Activated naive CD8-positive, alpha-beta T cell treated with anti-CD3 and anti-CD28 coated beads, Interleukin-2, amount 50 U/mL, for 24 hours (primary cell): ENCODE measurements at regions not wholly inside any gene's neighbourhood (a gene's known extent, or its start where the extent isn't known, plus 50 kb on each side); places are given as distances from the start of the nearest gene placed in this dataset.
"Not testable (repeated sequence)": the region's sequence is repeated elsewhere in the genome, so short reads cannot be mapped to it uniquely, and the experiment has no call there.

Experiments used
- ATAC-seq: fragments of 150-1000 bp; cut with Tn5 transposase; one replicate; pipeline ENCODE4 v1.10.0; 2021
- DNase-seq: peaks from one replicate; pipeline ENCODE4 v3.0.0; 2021
- H3K27ac Mint-ChIP-seq: one replicate; pipeline ENCODE4 v1.8.0; 2021; ENCODE audit warnings: mild to moderate bottlenecking, mixed read lengths
- H3K27me3 Mint-ChIP-seq: one replicate; pipeline ENCODE4 v1.8.0; 2021; ENCODE audit warnings: mixed read lengths
- H3K36me3 Mint-ChIP-seq: one replicate; pipeline ENCODE4 v1.8.0; 2021; ENCODE audit warnings: low read depth, mixed read lengths
- H3K4me1 Mint-ChIP-seq: one replicate; pipeline ENCODE4 v1.8.0; 2021; ENCODE audit warnings: mixed read lengths
- H3K4me3 Mint-ChIP-seq: one replicate; pipeline ENCODE4 v1.8.0; 2021; ENCODE audit warnings: mild to moderate bottlenecking, moderate library complexity, mixed read lengths
- H3K9me3 Mint-ChIP-seq: one replicate; pipeline ENCODE4 v1.8.0; 2021; ENCODE audit warnings: mixed read lengths

DNA sequence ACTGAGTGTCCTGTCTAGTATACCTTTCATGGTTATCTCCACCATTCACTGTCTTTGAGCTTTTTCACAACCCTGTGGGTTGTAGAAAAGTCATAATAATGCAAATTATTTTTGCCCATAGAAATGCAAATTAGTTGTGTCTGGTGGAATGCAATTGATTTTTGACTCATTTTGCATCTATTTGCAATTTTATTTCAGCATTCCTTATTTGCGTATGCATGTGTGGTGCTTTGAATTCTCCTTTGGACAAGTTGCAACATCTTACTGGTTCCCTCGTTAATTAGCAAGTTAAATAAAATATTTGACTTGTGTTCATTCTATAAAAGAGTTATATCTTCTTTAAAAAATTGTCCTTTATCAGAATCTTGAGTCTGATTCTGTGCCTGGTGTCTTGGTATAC is 297.3 kb upstream of the CASK start:
- Mint-ChIP-seq H3K27ac (no peak overlapping the region), H3K27me3 (no peaks in the 10 kb centered on the region), H3K4me3 (no peak overlapping the region), H3K36me3 (no peaks in the 10 kb centered on the region), H3K4me1 (no peaks in the 10 kb centered on the region), H3K9me3 (peaks cover 12% of the 10 kb centered on the region)
- no peak for ATAC-seq
- no peak for DNase-seq

DNA sequence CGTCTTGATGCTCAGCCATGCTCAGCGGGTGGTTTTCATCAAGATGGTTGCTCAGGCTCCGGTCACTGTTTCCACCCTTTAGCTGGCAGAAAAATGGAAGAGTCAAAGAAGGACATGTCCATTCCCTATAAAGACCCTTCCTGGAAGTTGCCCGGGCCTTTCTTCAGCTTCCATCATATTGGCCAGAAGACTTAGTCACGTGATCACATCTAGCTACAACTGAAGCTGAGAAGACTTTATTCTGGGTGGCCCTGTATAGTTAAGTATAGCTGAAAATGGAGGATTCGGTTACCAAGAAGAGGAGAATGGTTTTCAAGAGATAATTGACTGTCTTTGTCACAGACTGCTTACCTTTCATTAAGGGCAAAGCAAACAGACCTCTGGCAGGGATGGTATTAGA is 296.7 kb upstream of the CASK start:
- Mint-ChIP-seq H3K4me1 (no peaks in the 10 kb centered on the region), H3K36me3 (no peaks in the 10 kb centered on the region), H3K27me3 (no peaks in the 10 kb centered on the region), H3K27ac (no peak overlapping the region), H3K9me3 (peaks cover 10% of the 10 kb centered on the region), H3K4me3 (no peak overlapping the region)
- ATAC-seq = no peak
- no peak for DNase-seq

DNA sequence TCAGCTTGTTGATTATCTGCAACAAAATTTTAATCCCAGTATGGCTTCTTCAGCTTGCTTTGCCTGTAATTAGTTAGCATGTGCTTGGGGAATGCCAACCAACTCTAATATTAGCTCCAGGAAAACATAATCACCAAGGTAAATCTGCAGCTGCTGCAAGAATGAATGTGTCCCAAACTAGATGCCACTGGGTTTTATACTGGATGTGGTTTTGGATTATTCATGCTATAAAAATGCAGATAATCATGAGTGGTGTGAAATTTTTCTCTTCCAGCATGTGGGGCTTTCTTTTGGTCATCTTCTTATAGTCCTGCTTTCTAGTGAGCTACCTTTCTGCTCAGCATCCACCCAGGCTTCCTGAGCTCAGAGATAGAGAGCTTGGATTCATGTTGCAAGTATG is 295.9 kb upstream of the CASK start:
- ATAC-seq = no peak
- H3K27me3 Mint-ChIP-seq = no peaks in the 10 kb centered on the region
- no peak for DNase-seq
- H3K4me1 Mint-ChIP-seq = no peaks in the 10 kb centered on the region
- peaks cover 1% of the 10 kb centered on the region for H3K9me3 Mint-ChIP-seq
- H3K36me3 Mint-ChIP-seq = no peaks in the 10 kb centered on the region
- no peak overlapping the region for H3K27ac Mint-ChIP-seq
- H3K4me3 Mint-ChIP-seq = no peak overlapping the region

DNA sequence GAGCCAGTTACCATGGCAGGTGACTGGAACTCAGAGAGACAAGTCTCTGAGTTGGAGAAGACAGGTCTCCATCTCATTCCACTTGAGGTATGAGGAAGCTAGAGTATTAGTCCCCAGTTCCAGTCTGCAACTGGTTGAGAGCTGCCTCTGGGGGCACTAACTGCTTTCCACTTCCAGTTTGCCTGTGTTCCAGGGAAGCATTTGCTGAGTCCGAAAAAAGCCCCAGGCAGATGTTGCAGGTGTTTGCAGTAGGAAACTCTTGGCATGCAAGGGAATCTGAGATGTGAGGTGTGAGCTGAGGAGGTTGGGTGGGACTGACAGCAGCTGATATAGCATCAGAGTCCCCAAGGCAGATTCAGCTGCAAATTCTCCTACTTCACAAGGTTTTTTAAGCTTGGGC is 272.2 kb upstream of the CASK start:
- no peak for ATAC-seq
- Mint-ChIP-seq H3K36me3 (no peaks in the 10 kb centered on the region), H3K27ac (no peak overlapping the region), H3K27me3 (no peaks in the 10 kb centered on the region), H3K4me3 (no peak overlapping the region), H3K4me1 (peaks cover 4% of the 10 kb centered on the region), H3K9me3 (peaks cover 4% of the 10 kb centered on the region)
- no peak for DNase-seq

DNA sequence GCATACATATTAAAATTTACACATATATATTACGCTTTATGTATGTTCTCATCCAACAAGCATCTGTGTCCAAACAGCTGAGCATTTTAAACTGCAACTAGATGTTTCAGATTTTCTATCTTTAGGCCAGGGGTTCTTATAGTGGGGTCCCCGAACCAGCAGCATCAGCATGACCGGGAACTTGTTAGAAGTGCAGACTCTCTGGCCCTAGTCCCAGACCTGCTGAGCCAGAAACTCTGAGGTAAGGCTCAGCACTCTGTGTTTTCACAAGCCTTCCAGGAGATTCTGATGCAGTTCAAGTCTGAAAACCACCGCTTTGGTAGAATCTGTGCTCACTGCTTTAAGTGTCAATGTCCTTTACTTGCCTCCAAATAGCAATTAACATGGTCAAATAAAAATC is 266.2 kb upstream of the CASK start:
- Mint-ChIP-seq H3K9me3 (peaks cover 4% of the 10 kb centered on the region), H3K27me3 (no peaks in the 10 kb centered on the region), H3K27ac (no peak overlapping the region), H3K4me1 (peaks cover 4% of the 10 kb centered on the region), H3K36me3 (no peaks in the 10 kb centered on the region), H3K4me3 (no peak overlapping the region)
- DNase-seq = no peak
- no peak for ATAC-seq

DNA sequence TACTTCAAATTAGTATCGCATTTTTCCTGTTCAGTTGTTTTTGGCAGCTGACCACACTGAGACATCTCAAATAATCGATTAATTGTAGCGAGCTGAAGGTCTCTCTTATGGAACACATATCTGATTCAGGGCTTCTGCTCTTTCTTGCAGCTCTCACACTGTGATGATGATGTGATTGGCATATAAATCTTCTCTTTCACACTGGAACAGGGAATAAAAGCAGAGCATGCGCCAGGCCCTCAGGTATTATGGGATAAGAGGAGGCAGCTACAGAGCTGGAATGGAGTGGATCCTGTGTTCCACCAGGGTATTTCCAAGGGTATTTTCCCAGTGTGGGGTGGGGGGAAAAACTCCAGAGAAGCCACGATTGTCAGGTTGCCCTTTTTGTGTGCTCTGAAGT is 265.4 kb upstream of the CASK start:
- peaks cover 4% of the 10 kb centered on the region for H3K9me3 Mint-ChIP-seq
- no peak overlapping the region for H3K4me3 Mint-ChIP-seq
- H3K27me3 Mint-ChIP-seq = no peaks in the 10 kb centered on the region
- H3K4me1 Mint-ChIP-seq = peaks cover 4% of the 10 kb centered on the region
- no peak overlapping the region for H3K27ac Mint-ChIP-seq
- ATAC-seq (no peak), DNase-seq (no peak)
- no peaks in the 10 kb centered on the region for H3K36me3 Mint-ChIP-seq

DNA sequence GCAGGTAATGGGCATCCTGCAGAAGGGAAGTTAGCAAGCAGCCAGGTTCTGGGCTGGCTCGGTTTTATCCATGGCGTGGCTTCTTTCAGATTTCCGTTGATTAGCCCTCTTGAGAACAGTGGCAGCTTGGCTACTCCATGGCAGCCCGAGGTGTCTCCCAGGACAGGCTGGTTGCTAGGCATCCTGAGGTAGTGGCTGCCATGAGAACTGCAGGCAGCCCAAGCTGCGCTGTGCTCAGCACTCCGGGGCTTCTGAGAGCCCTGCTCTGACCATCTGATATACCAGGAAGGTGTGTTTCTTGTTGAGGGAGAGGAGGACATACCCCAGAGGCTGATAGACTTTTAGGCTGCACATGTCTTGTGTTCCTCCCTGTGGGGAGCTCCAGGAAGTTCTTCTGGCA is 253.4 kb upstream of the CASK start:
- H3K9me3 Mint-ChIP-seq = no peaks in the 10 kb centered on the region
- DNase-seq (no peak), ATAC-seq (no peak)
- H3K27me3 Mint-ChIP-seq = no peaks in the 10 kb centered on the region
- no peak overlapping the region for H3K4me3 Mint-ChIP-seq
- no peak overlapping the region for H3K27ac Mint-ChIP-seq
- H3K4me1 Mint-ChIP-seq = no peaks in the 10 kb centered on the region
- H3K36me3 Mint-ChIP-seq = no peaks in the 10 kb centered on the region

DNA sequence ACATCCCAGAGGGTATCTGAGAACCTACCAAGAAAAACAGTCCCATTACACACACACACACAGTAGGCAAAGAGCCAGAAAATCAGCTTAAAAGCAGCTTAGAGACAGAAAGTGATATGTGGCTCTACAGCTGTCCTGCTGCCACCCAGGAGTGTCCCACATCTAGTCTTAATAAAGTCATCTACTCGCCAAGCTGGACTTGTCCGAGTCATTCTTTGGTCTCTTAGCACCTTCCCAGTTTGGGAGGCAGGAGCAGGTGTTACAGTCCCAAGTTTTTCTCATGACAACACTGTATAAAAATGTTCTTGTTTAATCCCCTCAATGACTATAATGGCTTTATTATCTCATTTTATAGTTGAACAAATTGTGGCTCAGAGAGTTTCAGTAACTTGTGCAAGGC is 252.5 kb upstream of the CASK start:
- Mint-ChIP-seq H3K27me3 (no peaks in the 10 kb centered on the region), H3K9me3 (no peaks in the 10 kb centered on the region), H3K36me3 (no peaks in the 10 kb centered on the region), H3K4me1 (no peaks in the 10 kb centered on the region), H3K4me3 (no peak overlapping the region), H3K27ac (no peak overlapping the region)
- no peak for DNase-seq
- no peak for ATAC-seq

DNA sequence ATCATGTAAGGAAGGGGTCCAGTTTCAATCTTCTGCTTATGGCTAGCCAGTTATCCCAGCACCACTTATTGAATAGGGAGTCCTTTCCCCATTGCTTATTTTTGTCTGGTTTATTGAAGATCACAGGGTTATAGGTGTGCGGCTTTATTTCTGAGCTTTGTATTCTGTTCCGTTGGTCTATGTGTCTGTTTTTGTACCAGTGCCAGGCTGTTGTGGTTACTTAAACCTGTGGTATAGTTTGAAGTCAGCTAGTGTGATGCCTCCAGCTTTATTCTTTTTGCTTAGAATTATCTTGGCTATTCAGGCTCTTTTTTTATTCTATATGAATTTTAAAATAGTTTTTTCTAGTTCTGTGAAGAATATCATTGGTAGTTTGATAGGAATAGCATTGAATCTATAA is 234.6 kb upstream of the CASK start:
- not testable (repeated sequence) for H3K9me3 Mint-ChIP-seq, H3K36me3 Mint-ChIP-seq, H3K4me3 Mint-ChIP-seq, DNase-seq, H3K27ac Mint-ChIP-seq, H3K27me3 Mint-ChIP-seq, ATAC-seq
- H3K4me1 Mint-ChIP-seq = peaks cover 12% of the 10 kb centered on the region

DNA sequence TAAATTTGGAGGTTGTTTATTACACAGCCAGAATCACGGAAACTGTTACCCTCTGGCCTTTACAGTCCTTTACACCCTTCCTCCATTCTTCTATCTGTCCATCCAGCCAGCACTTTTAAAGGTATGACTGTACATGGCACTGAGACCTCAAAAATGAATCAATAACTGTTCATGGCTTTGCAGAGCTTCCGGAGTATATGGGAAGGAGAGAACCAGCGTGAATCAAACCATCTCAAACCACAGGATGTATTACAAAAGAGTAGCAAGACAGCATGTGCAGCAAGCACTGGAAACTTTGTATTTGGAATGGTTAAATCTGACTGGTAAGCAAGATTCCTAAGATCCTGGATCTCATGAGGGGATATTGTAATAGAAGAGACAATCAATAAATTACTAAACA is 228.5 kb upstream of the CASK start:
- no peaks in the 10 kb centered on the region for H3K36me3 Mint-ChIP-seq
- peak overlapping the region; percentile 4 for H3K27ac Mint-ChIP-seq
- no peak for ATAC-seq
- H3K4me1 Mint-ChIP-seq = peaks cover 4% of the 10 kb centered on the region
- H3K27me3 Mint-ChIP-seq = no peaks in the 10 kb centered on the region
- no peak for DNase-seq
- H3K9me3 Mint-ChIP-seq = no peaks in the 10 kb centered on the region
- H3K4me3 Mint-ChIP-seq = no peak overlapping the region

DNA sequence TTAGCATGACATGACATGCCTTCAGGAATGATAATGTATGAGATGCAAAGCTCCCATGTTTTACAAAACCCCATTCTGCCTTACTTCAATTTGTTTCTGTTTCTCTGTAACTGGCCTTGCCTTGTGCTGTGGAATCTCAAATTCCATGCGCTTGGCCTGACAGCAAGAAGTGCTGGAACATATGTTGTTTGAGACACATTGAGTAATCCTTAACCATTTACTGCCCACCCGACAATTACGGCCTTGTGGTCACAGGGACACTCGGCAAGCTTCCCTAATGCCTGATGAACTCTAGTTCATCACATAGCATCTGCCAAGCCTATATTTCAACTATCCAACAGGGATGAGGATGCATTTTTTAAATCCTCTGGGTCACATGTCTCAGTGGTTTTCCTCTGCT is 226.4 kb upstream of the CASK start:
- ATAC-seq = no peak
- Mint-ChIP-seq H3K4me3 (no peak overlapping the region), H3K27me3 (no peaks in the 10 kb centered on the region), H3K36me3 (no peaks in the 10 kb centered on the region), H3K4me1 (peaks cover 4% of the 10 kb centered on the region), H3K27ac (no peak overlapping the region), H3K9me3 (no peaks in the 10 kb centered on the region)
- no peak for DNase-seq

DNA sequence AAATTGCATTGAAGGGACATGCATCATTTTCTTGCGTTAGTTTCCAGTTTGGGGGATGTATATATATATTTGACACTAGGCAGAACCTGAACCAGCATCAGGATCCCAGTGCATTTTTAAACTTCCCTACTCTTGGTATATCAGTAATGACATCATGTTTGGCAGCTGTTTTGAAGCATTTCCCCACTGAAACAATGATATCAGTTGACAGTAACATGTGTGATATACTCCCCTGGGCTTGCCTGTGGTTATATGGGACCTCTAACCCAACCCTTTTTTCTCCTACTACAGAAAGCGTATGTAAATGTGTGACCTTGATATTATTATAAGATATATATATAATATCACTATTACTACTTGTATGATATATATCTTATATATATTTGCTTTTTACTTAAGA is 225.9 kb upstream of the CASK start:
- DNase-seq (no peak), ATAC-seq (no peak)
- no peaks in the 10 kb centered on the region for H3K36me3 Mint-ChIP-seq
- no peaks in the 10 kb centered on the region for H3K9me3 Mint-ChIP-seq
- H3K27me3 Mint-ChIP-seq = no peaks in the 10 kb centered on the region
- H3K4me3 Mint-ChIP-seq = no peak overlapping the region
- H3K27ac Mint-ChIP-seq = no peak overlapping the region
- H3K4me1 Mint-ChIP-seq = peaks cover 4% of the 10 kb centered on the region

DNA sequence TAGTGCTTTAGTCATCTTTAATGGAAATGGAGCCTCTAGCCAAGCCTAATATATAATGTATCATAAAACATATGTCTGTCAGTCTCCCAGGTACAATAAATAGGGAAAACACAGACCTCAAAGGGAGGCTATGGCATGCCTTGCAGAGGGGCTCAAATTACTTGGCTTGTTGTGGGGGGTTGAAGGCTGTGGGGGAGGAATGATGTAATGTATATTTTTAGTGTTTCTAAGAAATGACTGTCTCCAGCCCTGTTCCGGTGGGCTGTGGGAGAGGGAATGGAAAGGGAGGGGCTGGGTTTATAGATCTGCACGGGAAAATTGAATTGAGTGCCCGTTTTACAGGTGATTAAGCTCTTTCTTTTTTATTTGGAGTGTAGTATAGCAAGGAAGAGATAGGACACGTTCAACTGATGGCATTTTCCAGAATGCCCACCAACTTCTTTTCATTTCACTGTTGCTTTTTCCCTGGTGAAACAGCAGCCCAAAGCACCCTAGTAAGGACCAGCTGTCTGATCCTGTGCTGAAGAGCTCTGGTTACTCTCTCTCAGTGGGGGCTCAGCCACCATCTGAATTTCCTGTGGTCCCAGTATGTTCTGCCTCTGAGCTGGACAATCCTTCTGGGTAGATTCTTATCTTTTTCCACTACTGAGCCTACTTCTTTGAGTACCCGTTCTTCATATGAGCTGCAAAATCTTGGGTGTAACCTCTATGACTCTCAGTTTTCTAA is 220.7 kb upstream of the CASK start:
- Mint-ChIP-seq H3K27ac (no peak overlapping the region), H3K4me1 (no peaks in the 10 kb centered on the region), H3K4me3 (no peak overlapping the region), H3K9me3 (peaks cover 4% of the 10 kb centered on the region), H3K27me3 (no peaks in the 10 kb centered on the region), H3K36me3 (peaks cover 2% of the 10 kb centered on the region)
- ATAC-seq (no peak), DNase-seq (no peak)

DNA sequence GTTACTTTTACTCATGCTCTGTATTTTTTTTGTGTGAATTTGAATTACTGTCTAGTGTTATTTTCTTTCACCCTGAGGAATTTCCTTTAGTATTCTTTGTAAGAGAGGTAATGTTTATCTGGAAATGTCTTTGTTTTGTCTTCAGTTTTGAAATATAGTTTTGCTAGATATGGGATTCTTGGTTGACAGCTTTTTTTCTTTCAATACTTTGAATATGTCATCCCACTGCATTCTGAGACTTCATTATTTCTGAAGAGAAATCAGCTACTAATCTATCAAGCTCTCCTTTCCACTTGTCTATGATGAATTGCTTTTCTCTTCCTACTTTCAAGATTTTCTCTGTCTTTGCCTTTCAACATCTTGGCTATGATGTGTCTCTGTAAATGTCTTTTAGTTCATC is 217.0 kb upstream of the CASK start:
- no peak for ATAC-seq
- H3K4me1 Mint-ChIP-seq = no peaks in the 10 kb centered on the region
- H3K36me3 Mint-ChIP-seq = peaks cover 4% of the 10 kb centered on the region
- peaks cover 4% of the 10 kb centered on the region for H3K9me3 Mint-ChIP-seq
- no peak overlapping the region for H3K27ac Mint-ChIP-seq
- no peaks in the 10 kb centered on the region for H3K27me3 Mint-ChIP-seq
- DNase-seq = no peak
- no peak overlapping the region for H3K4me3 Mint-ChIP-seq

DNA sequence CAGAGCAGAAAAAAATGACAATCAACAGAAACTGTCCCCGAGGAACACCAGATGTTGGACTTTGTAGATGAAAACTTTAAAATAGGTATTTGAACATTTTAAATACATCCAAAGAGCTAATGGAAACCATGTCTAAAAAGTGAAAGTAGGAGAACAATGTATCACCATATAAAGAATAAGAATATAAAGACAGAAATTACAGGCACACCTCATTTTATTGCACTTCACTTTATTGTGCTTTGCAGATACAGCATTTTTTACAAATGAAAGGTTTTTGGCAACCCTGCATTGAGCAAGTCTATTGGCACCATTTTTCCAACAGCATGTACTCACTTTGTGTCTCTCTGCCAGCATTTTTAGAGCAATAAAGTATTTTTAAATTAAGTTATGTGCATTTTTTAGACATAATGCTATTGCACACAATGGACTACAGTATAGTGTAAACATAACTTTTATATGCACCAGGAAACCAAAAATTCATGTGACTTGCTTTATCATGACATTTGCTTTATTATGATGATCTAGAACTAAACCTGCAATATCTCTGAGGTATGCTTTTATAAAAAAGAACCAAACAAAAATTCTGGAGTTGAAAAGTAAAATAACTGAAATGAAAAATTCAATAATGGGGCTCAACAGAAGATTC is 212.4 kb upstream of the CASK start:
- DNase-seq (no peak), ATAC-seq (no peak)
- Mint-ChIP-seq H3K27me3 (no peaks in the 10 kb centered on the region), H3K4me1 (peaks cover 7% of the 10 kb centered on the region), H3K36me3 (peaks cover 2% of the 10 kb centered on the region), H3K9me3 (peaks cover 4% of the 10 kb centered on the region), H3K27ac (no peak overlapping the region), H3K4me3 (no peak overlapping the region)

DNA sequence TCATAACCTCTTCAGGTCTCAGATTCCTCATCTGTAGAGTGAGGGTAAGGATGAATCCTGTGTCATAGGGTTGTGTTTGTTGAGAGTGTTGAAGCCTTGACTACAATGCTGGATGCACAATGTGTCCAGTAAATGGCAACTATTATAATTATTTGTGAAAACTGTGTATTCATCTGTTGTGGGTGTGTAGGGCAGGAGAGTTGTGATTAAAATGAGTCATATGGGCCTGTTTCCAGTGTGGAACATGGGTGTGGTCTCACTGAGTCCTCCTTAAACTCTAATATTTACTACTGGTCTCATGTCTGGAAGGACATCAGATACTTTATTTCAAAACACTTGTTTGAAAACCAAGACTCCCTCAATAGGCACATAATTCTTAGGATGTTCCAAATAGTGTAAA is 208.5 kb upstream of the CASK start:
- Mint-ChIP-seq H3K27ac (no peak overlapping the region), H3K36me3 (no peaks in the 10 kb centered on the region), H3K4me1 (peaks cover 37% of the 10 kb centered on the region), H3K27me3 (no peaks in the 10 kb centered on the region), H3K4me3 (no peak overlapping the region), H3K9me3 (no peaks in the 10 kb centered on the region)
- DNase-seq = no peak
- no peak for ATAC-seq
